Activated CD4-positive, CD25-positive, alpha-beta regulatory T cell treated with anti-CD3 and anti-CD28 coated beads, Interleukin-2, amount 50 U/mL, for 16 hours (primary cell): ENCODE measurements at regions not wholly inside any gene's neighbourhood (a gene's known extent, or its start where the extent isn't known, plus 50 kb on each side); places are given as distances from the start of the nearest gene placed in this dataset.

Experiments
- DNase-seq: peaks from one replicate; pipeline ENCODE4 v3.0.0-alpha.2; 2020; ENCODE audit warnings: low read depth, low spot score

DNA sequence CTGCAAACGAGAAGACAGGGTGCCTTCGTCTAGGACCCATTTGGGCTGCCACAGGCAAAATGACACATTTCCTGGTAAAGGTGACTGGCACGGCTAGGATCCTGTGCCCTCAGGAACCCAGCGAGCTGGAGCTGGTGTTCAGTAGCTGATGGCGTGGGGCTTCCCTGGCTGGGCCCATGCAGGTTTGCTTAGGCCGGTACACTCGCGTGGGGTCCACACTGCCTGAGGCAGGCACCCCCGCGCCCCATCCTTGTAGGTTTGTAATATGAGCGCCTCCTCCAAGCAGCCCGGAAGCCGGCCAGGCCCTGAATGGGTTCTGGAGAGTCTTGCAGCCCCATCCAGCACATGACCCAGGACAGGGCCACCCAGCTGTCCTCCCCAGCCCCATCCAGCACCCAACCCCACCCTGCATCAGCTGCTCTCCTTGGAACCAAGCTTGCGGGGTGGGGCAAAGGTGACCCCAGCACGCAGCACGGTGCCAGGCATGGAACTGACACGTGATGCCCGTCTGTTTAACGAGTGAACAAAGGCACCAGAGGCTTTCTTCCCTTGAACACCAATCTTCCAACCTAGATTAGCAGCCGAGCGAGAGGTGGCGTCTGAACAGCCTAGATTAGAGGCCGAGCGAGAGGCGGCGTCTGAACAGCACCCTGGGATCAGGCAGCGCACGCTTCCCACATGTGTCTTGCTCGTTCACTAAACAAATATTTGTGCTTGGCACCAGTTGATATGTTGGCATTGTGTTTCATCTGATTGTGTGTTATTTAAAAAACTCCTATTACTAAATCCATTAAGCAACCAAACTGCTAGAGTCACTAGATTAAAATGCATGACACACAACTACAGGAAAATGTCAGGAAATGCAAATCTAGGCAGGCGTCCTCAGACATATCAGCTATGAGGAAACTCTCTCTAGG, 112.1 kb downstream of the DLL1 start:
- no peak for DNase-seq

DNA sequence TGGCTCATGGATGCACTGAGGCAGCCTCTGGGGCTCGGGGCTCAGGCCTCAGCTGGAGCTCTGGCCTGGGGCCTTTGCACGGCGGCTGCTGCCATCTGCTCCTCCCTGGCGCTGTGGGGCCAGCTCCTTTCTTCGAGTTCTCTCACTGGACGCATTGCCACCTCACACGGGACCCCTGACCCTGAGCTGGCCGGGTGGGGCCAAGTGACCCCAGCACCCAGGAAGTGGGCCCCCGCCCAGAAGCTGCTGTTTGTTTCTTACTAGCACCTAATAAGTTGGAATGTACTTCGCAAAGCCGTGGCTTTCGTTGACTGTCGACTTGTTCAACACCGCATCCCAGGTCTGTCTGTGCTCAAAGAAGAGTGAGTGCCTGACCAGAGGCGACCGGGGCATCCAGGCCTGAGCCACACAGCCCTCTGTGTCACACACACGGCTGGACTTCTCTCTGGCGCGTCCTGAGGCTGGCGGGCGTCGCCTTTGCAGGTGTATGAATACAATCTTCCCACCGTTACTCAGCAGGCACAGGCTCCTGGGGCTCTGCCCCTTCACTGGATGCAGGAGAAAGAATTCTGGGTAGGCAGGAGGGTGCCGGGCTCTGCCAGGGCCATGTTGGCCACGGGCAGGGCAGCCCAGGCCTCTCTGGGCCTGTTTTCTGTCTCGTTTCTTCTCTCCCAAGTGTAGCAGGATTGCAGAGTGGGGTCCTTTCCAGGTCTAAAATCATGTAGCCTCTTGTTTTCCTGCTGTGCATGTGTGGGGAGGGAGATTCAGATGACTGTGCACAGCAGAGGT, 112.9 kb downstream of the DLL1 start:
- DNase-seq = no peak

DNA sequence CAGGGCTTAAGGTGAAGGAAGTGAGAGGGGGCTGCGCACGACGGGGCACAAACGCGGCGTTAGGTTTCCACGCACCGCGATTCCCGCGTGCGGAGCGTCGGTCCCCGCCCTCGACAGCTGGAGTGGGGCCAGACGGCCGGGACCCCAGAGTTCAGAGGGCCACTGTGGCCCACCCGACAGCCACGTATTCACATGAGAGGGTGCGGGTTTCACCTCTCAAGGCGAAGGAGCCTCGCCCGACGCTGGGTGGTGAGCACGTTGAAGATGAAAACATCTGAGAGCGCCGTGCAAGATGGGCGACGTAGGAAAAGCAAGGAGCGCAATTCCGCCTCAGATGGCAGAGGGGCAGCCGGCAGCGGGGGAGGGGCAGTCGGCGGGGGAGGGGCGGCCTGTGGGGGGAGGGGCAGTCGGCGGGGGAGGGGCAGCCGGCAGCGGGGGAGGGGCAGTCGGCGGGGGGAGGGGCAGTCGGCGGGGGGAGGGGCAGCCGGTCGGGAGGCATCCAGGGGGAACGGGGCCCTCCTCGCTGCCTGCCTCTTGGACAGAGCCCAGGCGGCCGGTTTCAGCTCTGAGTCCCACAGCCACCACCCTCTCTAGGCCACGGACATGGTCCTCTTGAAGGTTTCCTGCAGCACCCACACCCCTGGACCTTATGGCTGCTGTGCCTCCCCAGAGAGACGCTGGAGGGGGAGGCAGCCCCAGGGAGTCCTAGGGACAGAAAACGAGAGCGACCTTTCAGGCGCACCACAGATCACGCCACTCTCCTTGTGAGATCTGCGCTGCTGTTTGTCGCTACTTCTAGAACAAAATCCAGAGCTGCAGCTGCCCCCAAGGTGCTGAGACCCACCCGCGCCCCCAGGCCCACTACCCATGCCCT, 113.7 kb downstream of the DLL1 start:
- no peak for DNase-seq

DNA sequence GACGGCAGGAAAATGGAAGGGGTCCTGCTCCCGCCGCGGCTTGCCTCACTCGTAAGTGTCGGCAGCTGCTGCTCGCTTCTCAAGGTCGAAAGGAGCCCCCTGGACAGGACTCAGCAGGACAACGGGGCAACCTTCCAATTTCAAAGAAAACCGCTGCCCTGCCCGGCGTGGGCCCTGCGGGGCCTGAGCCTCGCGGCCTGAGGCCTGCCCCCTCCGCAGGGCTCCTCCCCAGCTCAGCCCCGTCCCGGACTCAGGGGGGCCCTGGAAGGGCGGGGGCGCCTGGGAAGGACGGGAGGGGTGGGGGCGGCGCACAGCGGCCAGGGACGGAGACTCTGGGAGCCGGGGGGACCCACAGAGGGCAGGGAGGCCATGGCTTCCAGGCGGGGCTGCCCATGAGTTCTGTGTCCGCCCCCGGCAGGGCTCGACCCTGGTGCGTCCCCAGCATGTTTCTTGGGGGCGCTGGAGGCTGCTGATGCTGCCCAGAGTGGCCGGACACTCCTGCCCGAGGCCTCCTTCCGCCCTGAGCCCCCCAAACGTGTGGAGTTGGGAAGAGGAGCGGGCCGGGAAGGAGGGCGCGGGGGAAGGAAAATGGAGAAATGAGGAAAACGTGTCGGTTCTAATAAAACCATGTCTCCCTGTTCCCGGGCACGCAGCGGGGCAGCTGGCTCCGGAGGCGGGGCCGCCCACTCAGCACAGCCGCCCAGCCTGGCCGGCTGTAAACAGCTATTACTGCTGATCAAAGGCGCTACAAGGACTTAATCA, 114.6 kb downstream of the DLL1 start:
- DNase-seq = no peak

DNA sequence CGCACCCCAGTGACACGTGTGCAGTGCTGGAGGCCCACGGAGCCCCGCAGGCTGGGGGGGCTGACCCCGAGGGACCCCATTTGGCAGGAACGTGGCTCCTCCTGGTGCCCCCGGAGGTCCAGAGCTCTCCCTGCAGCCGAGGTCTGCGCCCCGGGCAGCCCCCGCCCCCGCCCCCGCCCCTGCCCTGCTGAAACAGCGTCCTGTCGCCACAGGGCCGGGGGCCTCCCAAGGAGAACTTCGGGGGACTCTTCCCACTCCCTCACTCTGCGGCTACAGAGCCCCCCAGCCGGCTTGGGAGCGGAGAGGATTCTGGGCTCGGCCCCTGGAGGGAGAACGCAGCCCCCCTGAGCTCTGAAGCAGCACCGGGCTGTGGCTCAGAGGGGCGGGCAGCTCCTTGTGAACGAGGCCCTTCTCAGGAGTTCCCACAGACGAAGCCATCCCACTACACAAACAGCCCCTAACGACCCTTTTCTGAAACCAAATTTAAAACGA, 115.2 kb downstream of the DLL1 start:
- DNase-seq = no peak

DNA sequence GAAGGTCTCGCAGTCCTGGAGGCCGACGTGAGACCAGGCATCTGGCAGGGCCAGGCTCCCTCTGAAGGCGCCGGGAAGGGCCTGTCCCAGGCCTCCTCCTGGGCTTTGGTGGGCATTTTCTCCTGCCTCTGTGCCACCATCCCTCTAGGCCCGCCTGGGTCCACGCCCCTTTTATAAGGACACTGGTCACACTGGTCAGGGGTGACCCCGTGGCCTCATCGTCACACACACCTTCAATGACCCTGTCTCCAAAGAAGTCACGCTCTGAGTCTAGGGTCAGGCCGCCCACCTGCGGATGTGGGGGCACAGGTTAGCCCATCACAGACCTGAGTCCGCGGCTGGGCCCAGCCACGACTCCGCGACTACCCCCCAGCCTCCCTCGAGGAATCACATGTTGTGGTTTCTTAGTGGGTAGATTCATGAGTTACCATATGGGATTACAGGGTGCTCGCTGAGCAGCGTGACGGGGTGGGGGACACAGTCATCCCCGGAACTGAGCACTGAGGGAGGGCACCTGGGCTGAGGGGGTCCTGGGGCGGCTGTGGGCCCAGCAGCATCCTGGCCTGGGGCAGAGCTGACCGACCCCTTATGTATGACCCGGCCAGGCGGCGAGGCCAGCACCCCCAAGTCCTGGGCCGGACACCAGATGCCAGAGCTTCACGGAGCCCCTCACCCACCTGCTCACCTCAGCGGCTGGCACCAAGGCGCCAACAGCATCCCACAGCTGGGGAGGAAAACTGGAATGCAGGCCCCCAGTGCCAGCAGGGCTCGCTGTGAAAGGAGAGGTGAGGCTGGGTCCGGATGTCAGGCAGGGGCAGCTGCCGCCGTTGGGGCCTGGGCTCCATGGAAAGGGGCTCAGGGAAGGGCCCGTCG, 115.9 kb downstream of the DLL1 start:
- no peak for DNase-seq

DNA sequence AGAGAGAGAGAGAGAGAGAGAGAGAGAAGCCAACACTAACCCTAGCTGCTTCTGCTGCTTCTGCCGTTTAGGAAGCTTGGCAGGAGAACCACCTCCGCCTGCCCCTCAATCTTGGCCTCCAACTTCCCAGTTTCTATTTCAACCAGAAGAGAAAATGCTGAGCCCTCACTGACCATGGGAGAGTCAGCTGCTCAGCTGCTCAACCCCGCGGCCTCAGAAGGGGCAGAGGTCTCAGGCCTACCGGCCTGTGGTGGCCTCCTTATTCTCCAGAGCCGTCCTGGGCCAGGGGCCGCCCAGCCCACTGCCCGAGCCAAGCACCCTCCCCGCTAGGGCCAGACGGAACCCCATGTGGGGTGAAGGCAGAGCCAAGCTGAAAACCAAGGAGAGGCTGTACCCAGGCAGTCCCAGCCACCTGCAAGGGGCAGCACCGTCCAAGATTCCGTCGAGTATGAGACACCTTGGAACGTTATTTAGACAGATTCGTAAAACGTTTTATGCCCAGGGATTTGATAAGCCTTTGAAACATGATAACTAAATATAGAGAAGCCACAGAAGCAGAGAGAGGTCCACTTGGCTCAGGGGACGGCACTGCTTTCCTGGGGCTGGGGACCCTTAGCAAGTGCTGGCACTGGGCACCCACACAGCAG, 116.6 kb downstream of the DLL1 start:
- no peak for DNase-seq

DNA sequence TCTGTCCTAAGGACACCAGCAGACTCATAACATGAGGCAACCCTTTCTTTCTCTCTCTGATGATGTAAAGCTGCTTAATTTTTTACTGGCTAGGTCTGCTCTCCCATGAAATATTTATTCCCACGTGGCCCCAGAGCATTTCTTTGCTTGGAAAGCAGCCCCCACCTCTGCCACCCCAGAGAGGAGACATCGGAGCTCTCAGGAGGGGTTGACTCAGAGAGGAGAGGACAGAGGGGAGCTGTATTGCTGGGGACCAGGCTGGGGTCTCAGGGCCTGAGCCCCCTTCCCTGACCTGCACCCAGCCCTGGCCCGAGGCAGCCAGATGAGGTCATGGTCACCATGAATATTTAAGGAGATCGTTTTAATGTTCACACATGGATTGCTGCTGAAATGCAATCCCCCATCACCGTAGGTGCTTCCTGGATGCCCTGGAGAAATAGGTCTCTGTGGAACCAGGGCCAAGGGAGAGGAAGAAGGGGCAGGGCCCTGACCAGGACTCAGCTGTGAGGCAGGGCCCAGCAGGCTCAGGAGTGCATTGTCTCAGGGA, 117.5 kb downstream of the DLL1 start:
- no peak for DNase-seq

DNA sequence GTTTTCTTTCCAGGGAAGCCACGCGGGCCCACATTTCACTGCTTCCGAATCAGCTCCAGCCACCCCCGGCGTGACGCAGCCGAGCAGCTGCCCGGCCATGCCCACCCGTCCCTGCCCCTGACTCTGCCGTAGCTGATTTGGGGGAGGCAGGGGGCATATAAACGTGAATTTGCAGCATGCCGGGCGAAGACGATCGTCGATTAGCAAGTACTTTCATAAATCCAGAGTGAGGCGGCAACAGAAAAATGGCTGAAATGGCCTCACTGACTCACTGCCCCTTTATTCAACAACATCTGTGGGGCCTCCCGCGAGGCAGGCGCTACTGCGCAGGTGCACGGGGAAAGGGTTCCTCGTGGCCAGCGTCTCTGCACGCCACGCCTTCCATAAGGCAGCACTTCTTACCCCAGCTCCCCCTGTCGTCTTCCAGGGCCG, 118.0 kb downstream of the DLL1 start:
- DNase-seq = no peak

DNA sequence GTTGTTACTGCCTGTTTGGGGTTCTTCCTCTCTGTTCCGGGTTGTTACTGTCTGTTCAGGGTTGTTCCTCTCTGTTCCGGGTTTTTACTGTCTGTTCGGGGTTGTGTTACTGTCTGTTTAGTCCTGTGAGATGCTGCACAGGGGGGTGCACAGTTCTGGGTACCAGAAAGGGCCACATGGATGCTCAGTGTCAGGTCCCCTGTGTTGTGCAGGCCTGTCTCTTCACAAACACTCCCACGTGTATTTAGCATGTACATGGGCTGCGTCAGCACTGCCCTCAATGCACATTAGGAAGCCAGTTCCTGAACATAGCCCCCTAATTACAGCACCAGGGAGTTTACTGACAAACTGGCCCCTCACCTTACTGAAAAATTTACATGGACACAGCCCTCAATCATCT, 118.5 kb downstream of the DLL1 start:
- no peak for DNase-seq

DNA sequence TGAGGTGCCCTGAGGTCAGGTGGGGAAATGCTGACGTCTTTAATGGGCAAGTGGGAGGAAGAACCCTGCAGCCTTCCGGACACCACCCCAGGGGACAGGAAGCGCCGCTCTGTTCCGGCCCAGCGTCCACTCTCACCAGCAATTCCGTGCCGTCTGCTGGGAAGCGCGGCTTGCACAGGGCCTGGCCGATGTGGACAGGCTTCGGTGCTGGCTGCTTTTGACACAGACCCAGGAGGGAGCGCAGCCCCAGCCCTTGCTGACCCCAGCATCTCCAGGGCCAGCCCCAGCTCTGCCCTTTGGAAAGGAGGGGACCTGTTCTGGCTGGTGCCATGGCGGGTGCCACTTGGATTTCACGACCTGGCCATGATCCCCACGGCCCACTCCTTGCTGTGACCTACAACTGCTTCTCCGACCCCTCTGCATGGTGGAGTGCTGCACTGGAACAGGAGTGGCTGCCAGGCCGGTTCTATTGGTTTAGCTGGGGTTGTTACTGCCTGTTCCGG, 123.2 kb downstream of the DLL1 start:
- DNase-seq = no peak

DNA sequence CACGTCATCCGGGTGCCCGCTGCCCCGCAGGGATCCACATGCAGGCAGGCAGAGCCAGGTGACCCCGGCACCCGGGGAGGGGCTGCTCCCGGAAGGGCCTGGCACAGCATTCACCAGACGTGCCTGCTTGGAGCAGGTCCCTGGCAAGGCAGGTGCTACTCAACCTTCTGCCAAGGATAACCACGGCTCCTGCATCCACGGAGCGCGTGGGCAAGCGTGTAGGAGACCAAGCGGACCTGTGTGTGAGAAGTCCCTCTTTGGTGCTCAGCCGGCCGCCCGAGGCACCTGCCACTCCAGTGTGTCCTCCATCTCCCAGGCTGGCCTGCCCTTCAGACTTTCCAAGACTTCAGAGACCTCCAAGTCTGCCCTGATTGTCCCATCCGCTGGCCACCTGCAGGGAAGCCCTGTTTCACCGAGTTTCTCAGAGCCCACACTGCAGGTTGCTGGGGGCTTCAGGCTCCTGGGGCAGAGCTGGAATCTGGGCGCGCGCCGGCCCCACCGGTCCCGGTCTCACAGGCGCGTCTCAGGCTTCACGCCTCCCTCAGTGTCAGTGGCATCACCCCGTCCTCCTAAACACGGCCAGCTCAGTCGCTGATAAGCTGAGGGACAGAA, 124.3 kb downstream of the DLL1 start:
- DNase-seq = no peak

DNA sequence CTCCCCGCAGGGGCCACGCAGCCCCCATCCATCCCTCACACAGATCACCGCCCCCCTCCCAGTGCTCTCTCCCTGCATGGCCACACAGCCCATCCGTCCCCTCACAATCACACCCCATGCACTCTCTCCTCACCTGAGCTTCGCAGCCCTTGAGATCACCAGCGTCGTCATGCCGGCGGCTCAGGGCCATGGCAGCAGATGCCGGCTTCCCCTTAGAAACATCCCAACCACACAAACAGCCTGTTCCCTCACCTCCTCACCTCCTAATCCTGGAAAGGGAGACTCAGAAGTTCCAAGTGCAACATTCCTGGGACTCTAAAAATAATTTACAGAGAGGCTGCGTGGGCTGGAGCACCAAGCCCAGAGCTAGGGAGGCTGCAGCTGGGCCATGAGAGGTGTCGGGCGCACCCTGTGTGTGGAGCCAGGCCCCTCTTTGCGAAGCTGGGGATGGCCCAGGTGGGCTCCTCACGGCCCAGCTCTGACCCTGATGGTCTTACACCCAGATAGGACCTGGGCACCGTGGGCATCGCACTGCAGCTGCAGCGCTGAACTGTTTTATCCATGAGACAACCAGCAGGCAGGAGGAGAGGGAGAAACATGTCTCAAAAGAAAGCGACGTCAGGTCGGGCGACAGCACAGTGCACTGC, 125.3 kb downstream of the DLL1 start:
- DNase-seq = no peak

DNA sequence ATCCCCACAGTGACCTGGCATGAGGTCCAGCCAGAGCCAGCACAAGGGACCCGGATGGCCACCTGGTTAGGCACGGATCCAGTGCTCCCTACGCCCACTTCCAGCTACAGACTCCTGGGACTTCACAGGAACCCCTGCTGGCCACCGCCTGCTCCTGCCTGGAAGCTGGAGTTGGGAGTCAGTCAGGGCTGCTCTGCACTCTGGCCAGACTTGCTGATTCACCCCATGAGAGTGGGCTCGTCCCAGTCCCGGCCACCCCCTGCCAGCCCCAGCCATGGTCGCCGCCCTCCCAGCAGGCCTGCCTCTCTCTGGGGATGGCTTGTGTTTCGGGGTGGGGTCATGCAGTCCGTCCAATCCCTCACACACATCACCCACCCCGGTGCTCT, 125.8 kb downstream of the DLL1 start:
- DNase-seq = no peak

DNA sequence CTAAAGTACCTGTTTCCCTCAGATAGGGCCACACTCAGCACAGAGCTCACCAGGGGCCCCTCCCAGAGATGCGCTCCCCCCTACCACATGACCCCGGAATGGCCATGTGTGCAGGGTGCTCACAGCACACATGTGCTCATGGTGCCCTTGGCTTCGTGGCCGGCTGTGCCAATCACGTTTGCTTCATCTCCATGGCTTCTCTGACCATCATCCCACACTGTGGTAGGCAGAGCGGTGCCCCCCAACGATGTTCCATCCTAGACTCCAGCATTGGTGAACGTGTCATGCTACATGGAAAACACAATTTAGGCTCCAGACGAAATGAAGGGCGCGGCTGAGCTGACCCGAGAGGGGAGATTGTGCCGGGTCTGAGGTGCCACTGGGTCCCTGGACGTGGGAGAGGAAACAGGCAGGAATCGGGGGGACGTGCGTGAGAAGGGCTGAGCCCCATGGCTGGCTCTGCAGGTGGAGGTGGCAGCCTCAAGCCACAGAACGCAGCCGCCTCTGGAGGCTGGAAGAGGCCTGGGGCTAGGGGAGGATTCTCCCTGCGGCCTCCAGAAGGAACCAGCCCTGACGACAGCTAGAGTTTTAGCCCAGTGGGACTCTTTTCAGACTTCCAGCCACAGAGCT, 126.5 kb downstream of the DLL1 start:
- no peak for DNase-seq

DNA sequence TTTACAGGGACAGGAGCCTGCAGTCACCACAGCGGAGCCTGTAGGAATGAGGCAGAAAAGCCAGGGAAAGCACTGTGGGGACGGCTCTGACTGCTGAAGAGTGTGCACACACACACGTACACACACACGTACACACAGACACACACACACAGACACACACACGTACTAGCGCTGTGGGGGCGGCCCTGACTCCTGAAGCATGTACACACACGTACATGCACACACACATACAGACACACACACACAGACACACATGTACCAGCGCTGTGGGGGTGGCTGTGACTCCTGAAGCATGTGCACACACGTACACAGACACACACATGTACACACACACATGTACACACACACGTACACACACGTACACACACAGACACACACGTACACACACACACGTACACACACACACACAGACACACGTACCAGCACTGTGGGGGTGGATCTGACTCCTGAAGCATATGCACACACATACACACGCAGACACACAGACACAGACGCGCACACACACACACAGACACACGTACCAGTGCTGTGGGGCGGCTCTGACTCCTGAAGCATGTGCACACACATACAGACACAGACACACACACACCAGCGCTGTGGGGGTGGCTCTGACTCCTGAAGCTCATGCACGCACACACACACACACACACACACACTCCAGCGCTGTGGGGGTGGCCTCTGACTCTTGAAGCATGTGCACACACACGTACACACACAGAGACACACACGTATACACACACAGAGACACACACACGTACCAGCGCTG, 127.3 kb downstream of the DLL1 start:
- DNase-seq = no peak
